GM23248 (cell line): ENCODE measurements at regions not wholly inside any gene's neighbourhood (a gene's known extent, or its start where the extent isn't known, plus 50 kb on each side); places are given as distances from the start of the nearest gene placed in this dataset.

Experiments
- DNase-seq: peaks from one replicate; pipeline ENCODE4 v3.0.0-alpha.2; 2015
- H2AFZ ChIP-seq: fragments of 200-600 bp; sonication (generic); 2 replicates; pipeline ENCODE4 v1.6.1; 2016; ENCODE audit warnings: antibody characterized with exemption
- H3F3A ChIP-seq: fragments of 200-600 bp; sonication (generic); 2 replicates; pipeline ENCODE4 v1.6.1; 2016; ENCODE audit warnings: mild to moderate bottlenecking, antibody characterized with exemption, mixed run types; ENCODE audit not compliant: insufficient read depth
- H3K27ac ChIP-seq: fragments of 200-600 bp; sonication (generic); 2 replicates; pipeline ENCODE4 v1.5.1; 2016; ENCODE audit warnings: mild to moderate bottlenecking
- H3K27me3 ChIP-seq: fragments of 200-600 bp; sonication (generic); replicated peaks from 2 replicates; pipeline ENCODE4 v1.6.1; 2016; ENCODE audit warnings: mild to moderate bottlenecking; ENCODE audit not compliant: insufficient read depth
- H3K36me3 ChIP-seq: fragments of 200-600 bp; sonication (generic); 2 replicates; pipeline ENCODE4 v1.6.1; 2016; ENCODE audit warnings: low read depth, mild to moderate bottlenecking
- H3K4me1 ChIP-seq: fragments of 200-600 bp; sonication (generic); 2 replicates; pipeline ENCODE4 v1.6.1; 2016; ENCODE audit warnings: mild to moderate bottlenecking; ENCODE audit not compliant: insufficient read depth
- H3K4me2 ChIP-seq: fragments of 200-600 bp; sonication (generic); one replicate; pipeline ENCODE4 v1.6.1; 2016; ENCODE audit warnings: mild to moderate bottlenecking; ENCODE audit not compliant: unreplicated experiment
- H3K4me3 ChIP-seq: fragments of 200-600 bp; sonication (generic); 2 replicates; pipeline ENCODE4 v1.5.1; 2016; ENCODE audit warnings: mild to moderate bottlenecking
- H3K79me2 ChIP-seq: fragments of 200-600 bp; sonication (generic); 2 replicates; pipeline ENCODE4 v1.6.1; 2016; ENCODE audit warnings: mild to moderate bottlenecking; ENCODE audit not compliant: insufficient read depth
- H3K9ac ChIP-seq: fragments of 200-600 bp; sonication (generic); 2 replicates; pipeline ENCODE4 v1.6.1; 2016; ENCODE audit warnings: mild to moderate bottlenecking
- H3K9me2 ChIP-seq: fragments of 200-600 bp; sonication (generic); 2 replicates; pipeline ENCODE4 v1.6.1; 2016; ENCODE audit warnings: mixed run types, mild to moderate bottlenecking, moderate library complexity; ENCODE audit not compliant: insufficient read depth
- H3K9me3 ChIP-seq: fragments of 200-600 bp; sonication (generic); one replicate; pipeline ENCODE4 v1.6.1; 2017; ENCODE audit warnings: low read depth
- H4K20me1 ChIP-seq: fragments of 200-600 bp; sonication (generic); 2 replicates; pipeline ENCODE4 v1.6.0; 2016; ENCODE audit not compliant: insufficient read depth
- EZH2 ChIP-seq: fragments of 200-600 bp; sonication (generic); IDR thresholded peaks from 2 replicates; pipeline ENCODE4 v1.6.1; 2018; ENCODE audit warnings: antibody characterized with exemption, mild to moderate bottlenecking; ENCODE audit not compliant: insufficient read depth, poor library complexity, severe bottlenecking
- EZH2phosphoT487 ChIP-seq: fragments of 200-600 bp; sonication (generic); IDR thresholded peaks from 2 replicates; pipeline ENCODE4 v1.6.1; 2018; ENCODE audit warnings: antibody characterized with exemption, moderate library complexity, mild to moderate bottlenecking, low read depth; ENCODE audit not compliant: insufficient read depth
- WGBS, 2 experiments: methylation state at CpG; one replicate each; pipeline ENCODE4 v1.1.6; 2015 to 2017; ENCODE audit warnings: low lambda C conversion rate in 2 of 2, low coverage in 1 of 2; ENCODE audit errors: missing lambda C conversion rate in 2 of 2; 5-methylcytosine and 5-hydroxymethylcytosine counted together
- in situ Hi-C: fragments of 300-500 bp; cut with MboI; formaldehyde crosslinking; loops from 2 replicates; pipeline ENCODE4 v1.15.0; 2020

DNA sequence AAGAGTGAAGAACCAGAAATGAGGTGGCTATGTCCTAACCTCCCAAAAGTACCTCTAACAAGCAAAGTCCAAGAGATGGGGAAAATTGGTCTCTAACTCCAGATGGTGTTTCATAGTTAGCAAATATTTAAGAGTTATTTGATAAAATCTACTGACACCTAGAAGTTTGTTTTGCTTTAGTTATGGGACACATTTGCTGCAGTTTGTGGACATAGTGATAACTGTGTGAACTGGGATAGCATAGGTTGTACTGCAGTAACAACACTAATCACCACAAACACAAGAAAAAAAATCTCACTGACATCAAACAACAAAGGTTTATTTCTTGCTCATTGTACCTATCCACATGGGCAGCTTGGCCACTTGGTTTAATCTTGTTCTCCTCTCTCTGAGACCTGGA, 965.0 kb upstream of the SPRY2 start:
- Histone ChIP-seq H3K79me2 (no peaks in the 10 kb centered on the region), H3K9me3 (no peaks in the 10 kb centered on the region), H4K20me1 (no peaks in the 10 kb centered on the region), H3K9ac (no peak overlapping the region), H3K4me1 (no peaks in the 10 kb centered on the region), H3K4me2 (no peak overlapping the region), H3K4me3 (no peak overlapping the region), H3K9me2 (no peaks in the 10 kb centered on the region), H3K27me3 (no peaks in the 10 kb centered on the region), H3K27ac (no peak overlapping the region), H3K36me3 (no peaks in the 10 kb centered on the region), H3F3A (no peaks in the 10 kb centered on the region), H2AFZ (no peak overlapping the region)
- TF ChIP-seq EZH2 (no peak), EZH2phosphoT487 (no peak)
- no peak for DNase-seq
- in situ Hi-C loops, result no loop called here

DNA sequence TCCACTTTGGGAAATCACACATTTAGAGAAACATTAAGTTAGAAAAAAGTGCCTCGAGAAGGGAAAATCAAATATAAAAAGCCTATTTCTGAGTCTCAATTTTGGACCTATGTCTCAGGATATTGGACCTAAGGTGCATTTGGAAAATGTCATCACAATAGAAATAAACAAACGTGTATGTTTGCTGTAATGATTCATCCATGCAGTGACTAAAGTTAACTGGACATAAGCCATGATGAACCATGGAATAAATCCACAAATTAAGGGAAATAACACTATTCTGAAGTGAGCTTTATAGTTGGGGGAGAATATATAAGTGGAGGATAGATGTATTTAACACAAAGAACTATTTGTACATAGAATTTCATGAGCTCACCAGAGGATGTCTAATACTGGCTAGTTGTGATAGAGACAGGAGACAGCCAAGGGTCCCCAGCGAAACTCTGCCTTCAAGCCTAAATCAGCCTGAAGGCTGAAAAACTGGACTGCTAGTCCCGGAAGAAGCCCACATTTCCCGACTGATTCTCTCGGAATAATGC, 963.3 kb upstream of the SPRY2 start:
- H2AFZ ChIP-seq, result no peak overlapping the region
- H3K9ac ChIP-seq, result no peak overlapping the region
- in situ Hi-C loops, result no loop called here
- no peaks in the 10 kb centered on the region for H4K20me1 ChIP-seq
- H3F3A ChIP-seq, result no peaks in the 10 kb centered on the region
- H3K9me2 ChIP-seq, result no peaks in the 10 kb centered on the region
- no peaks in the 10 kb centered on the region for H3K79me2 ChIP-seq
- H3K4me2 ChIP-seq, result no peak overlapping the region
- no peak overlapping the region for H3K4me3 ChIP-seq
- no peaks in the 10 kb centered on the region for H3K4me1 ChIP-seq
- no peak for TF ChIP-seq EZH2
- no peak for TF ChIP-seq EZH2phosphoT487
- no peaks in the 10 kb centered on the region for H3K9me3 ChIP-seq
- H3K36me3 ChIP-seq, result no peaks in the 10 kb centered on the region
- H3K27me3 ChIP-seq, result no peaks in the 10 kb centered on the region
- WGBS, 2 experiments, result 22 to 24% methylated on average over 6 of the region's 6 CpGs
- no peak overlapping the region for H3K27ac ChIP-seq
- DNase-seq, result no peak

DNA sequence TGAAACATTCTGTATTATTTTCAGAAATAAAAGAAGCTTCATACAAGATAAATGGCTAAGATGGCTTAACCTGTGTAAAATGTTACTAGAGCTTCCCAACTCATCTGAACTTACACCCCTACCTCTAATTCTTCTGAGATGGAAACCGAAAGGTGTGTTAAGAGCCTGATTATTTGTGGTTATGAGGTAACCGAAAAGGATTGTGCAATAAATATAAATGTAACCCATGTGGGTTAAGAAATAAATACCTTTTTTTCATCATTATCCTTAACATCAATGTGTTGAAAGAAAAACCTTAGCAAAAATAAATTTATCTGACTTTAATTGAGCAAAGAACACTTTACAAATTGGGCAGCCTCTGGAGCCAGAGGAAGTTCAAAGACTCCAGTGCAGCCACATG, 961.8 kb upstream of the SPRY2 start:
- no peaks in the 10 kb centered on the region for H3K9me2 ChIP-seq
- in situ Hi-C loops, result no loop called here
- H3K36me3 ChIP-seq, result no peaks in the 10 kb centered on the region
- 14% methylated on average over 2 of the region's 2 CpGs for WGBS, 2 experiments
- no peaks in the 10 kb centered on the region for H3K27me3 ChIP-seq
- H3K9ac ChIP-seq, result no peak overlapping the region
- H3K4me2 ChIP-seq, result no peak overlapping the region
- DNase-seq, result no peak
- no peaks in the 10 kb centered on the region for H3F3A ChIP-seq
- H4K20me1 ChIP-seq, result no peaks in the 10 kb centered on the region
- H2AFZ ChIP-seq, result no peak overlapping the region
- H3K79me2 ChIP-seq, result no peaks in the 10 kb centered on the region
- H3K27ac ChIP-seq, result no peak overlapping the region
- H3K4me1 ChIP-seq, result no peaks in the 10 kb centered on the region
- TF ChIP-seq EZH2phosphoT487 (no peak), EZH2 (no peak)
- H3K9me3 ChIP-seq, result no peaks in the 10 kb centered on the region
- H3K4me3 ChIP-seq, result no peak overlapping the region

DNA sequence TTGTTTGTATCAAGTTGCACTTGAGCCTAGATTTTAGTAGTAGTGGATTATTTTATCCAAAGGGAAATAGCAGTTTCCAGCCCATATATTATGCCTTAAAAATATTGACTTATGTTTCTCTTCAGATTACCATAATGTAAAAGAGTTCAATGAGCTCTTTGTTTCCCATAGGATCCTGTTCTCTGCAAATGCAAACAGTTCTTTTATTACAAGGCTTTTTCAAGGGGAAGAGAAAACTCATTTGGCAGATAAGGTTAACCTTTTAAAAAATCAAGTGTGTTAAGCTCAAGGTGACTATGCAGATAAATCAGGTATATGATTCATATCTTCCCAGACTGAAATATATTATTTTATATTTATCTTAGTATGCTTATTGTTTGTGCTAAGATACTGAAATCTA, 961.2 kb upstream of the SPRY2 start:
- TF ChIP-seq EZH2 (no peak), EZH2phosphoT487 (no peak)
- Histone ChIP-seq H4K20me1 (no peaks in the 10 kb centered on the region), H3K36me3 (no peaks in the 10 kb centered on the region), H3K9me3 (no peaks in the 10 kb centered on the region), H3K79me2 (no peaks in the 10 kb centered on the region), H3K4me3 (no peak overlapping the region), H3K27me3 (no peaks in the 10 kb centered on the region), H3K4me2 (no peak overlapping the region), H3F3A (no peaks in the 10 kb centered on the region), H2AFZ (no peak overlapping the region), H3K9me2 (no peaks in the 10 kb centered on the region), H3K4me1 (no peaks in the 10 kb centered on the region), H3K27ac (no peak overlapping the region), H3K9ac (no peak overlapping the region)
- DNase-seq, result no peak
- in situ Hi-C loops, result no loop called here

DNA sequence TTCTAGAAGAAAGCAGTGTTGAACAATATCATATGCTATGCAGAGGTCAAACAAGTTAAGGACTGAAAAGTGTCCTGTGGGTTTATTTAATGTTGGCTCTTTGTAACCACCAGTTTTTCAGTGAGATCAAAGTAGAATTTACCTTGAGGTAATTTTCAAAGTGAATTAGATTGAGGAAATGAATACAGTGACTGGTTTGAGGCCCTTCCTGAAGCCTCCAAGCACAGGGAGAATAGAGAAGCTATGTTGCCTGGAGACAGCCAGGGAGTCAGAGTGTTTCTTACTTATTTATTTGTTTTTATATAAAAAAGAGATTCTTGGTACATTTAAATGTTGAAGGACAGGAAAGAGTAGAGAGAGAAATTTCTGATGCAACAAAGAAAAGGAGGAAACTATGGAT, 954.3 kb upstream of the SPRY2 start:
- Histone ChIP-seq H2AFZ (no peak overlapping the region), H4K20me1 (no peaks in the 10 kb centered on the region), H3K4me3 (no peak overlapping the region), H3K79me2 (no peaks in the 10 kb centered on the region), H3K27me3 (no peaks in the 10 kb centered on the region), H3K27ac (no peak overlapping the region), H3K4me1 (no peaks in the 10 kb centered on the region), H3F3A (no peaks in the 10 kb centered on the region), H3K36me3 (no peaks in the 10 kb centered on the region), H3K4me2 (no peak overlapping the region), H3K9ac (no peak overlapping the region), H3K9me2 (no peaks in the 10 kb centered on the region), H3K9me3 (no peaks in the 10 kb centered on the region)
- in situ Hi-C loops, result no loop called here
- no peak for DNase-seq
- TF ChIP-seq EZH2 (no peak), EZH2phosphoT487 (no peak)
